ENCODE measurements at regions not wholly inside any gene's neighbourhood (a gene's known extent, or its start where the extent isn't known, plus 50 kb on each side); places are given as distances from the start of the nearest gene placed in this dataset.

- H3K27me3 ChIP-seq (replicated peaks in 1 of 2; ENCODE audit: control insufficient read depth in 2 of 2, insufficient read depth in 2 of 2, low read length in 1 of 2), result no peaks in the 10 kb centered on the region
- H3K36me3 ChIP-seq (ENCODE audit: control insufficient read depth in 2 of 2, insufficient read depth in 2 of 2, low read length in 1 of 2), result no peaks in the 10 kb centered on the region
- no peak for DNase-seq (ENCODE audit: low read depth, low spot score)
- ChIA-PET CTCF (interaction anchor here (0.7 kb wide), 1 partner anchor 657 kb away, joined by 3 read pairs; no protein-coding TSS in a partner anchor), POLR2A (no interaction called here), SMC1A (ENCODE audit: uncharacterized antibody, unreplicated experiment) (no interaction called here), RAD21 (ENCODE audit: unreplicated experiment) (no interaction called here)
- H3K4me1 ChIP-seq (ENCODE audit: control insufficient read depth, insufficient read depth, low read length), result no peaks in the 10 kb centered on the region
- no peaks in the 10 kb centered on the region for H3K9me3 ChIP-seq (replicated peaks; ENCODE audit: control insufficient read depth, insufficient read depth, low read length)
- no peak overlapping the region for H3K4me3 ChIP-seq
- in situ Hi-C loops (cut with MboI) (no loop called here), intact Hi-C loops (cut with micrococcal nuclease; ENCODE audit: unreplicated experiment) (no loop called here)
- no peaks in the 10 kb centered on the region for H4K20me1 ChIP-seq (ENCODE audit: control insufficient read depth, insufficient read depth)
- H3K9ac ChIP-seq (ENCODE audit: control insufficient read depth, insufficient read depth, low read length), result no peak overlapping the region
- 38% methylated on average over 2 of the region's 2 CpGs for WGBS (ENCODE audit: insufficient coverage, insufficient replicate concordance, low lambda C conversion rate, missing lambda C conversion rate)
- ATAC-seq, result no peak
- no peak for FAIRE-seq
- no peak overlapping the region for H3K27ac ChIP-seq (ENCODE audit: control insufficient read depth, insufficient read depth)
- TF ChIP-seq ZSCAN29 (IDR thresholded peaks at IDR 0.05), result no peak
- TF ChIP-seq IKZF2 (IDR thresholded peaks at IDR 0.05), result no peak
- no peak for TF ChIP-seq MEF2B (IDR thresholded peaks at IDR 0.05; ENCODE audit: partially characterized antibody, poor library complexity, severe bottlenecking)
- no peak for TF ChIP-seq POLR2A (IDR thresholded peaks at IDR 0.05; ENCODE audit: low read depth, low read length)
- TF ChIP-seq ESRRA (IDR thresholded peaks at IDR 0.05; ENCODE audit: low read length), result no peak
- TF ChIP-seq CBFB (IDR thresholded peaks at IDR 0.05; ENCODE audit: low read depth), result no peak
- no peak for TF ChIP-seq TBL1XR1 (IDR thresholded peaks at IDR 0.05; ENCODE audit: low read depth, low read length)
- TF ChIP-seq SKIL (IDR thresholded peaks at IDR 0.05; ENCODE audit: low read depth, poor library complexity, severe bottlenecking), result no peak
- no peak for TF ChIP-seq BMI1 (IDR thresholded peaks at IDR 0.05; ENCODE audit: borderline replicate concordance)
- TF ChIP-seq YBX1 (IDR thresholded peaks at IDR 0.05), result no peak
- TF ChIP-seq EZH2 (IDR thresholded peaks at IDR 0.05; ENCODE audit: borderline replicate concordance, control insufficient read depth, low read depth, low read length), result no peak
- TF ChIP-seq GATAD2B (conservative IDR thresholded peaks at IDR 0.05; ENCODE audit: low read depth), result no peak
- TF ChIP-seq SUPT20H (IDR thresholded peaks at IDR 0.05; ENCODE audit: borderline replicate concordance, control insufficient read depth, low read depth, low read length), result no peak
- TF ChIP-seq CTCF (IDR thresholded peaks at IDR 0.05 in 2 of 3, conservative IDR thresholded peaks at IDR 0.05 in 1 of 3; ENCODE audit: control insufficient read depth in 2 of 3, extremely low read depth in 1 of 3, insufficient read depth in 1 of 3, low read depth in 3 of 3, low read length in 3 of 3), result no peak
- no TSS peak for BruUV-seq (replicated peaks)
- no peaks in the 10 kb centered on the region for H3K79me2 ChIP-seq (ENCODE audit: control insufficient read depth, insufficient read depth, low read length)
- H2AFZ ChIP-seq (ENCODE audit: control insufficient read depth, low read depth, low read length), result no peak overlapping the region
- no peak overlapping the region for H3K4me2 ChIP-seq (ENCODE audit: control insufficient read depth, insufficient read depth)
Observed at GRCh38 chr4:28883211-28883610, 1837.0 kb upstream of the PCDH7 start.

Data from GM12878 (cell line).